ENCODE measurements at regions not wholly inside any gene's neighbourhood (a gene's known extent, or its start where the extent isn't known, plus 50 kb on each side); places are given as distances from the start of the nearest gene placed in this dataset.
A peak's percentile ranks its signal among the peaks of the same experiment; 100 is the strongest.

DNA sequence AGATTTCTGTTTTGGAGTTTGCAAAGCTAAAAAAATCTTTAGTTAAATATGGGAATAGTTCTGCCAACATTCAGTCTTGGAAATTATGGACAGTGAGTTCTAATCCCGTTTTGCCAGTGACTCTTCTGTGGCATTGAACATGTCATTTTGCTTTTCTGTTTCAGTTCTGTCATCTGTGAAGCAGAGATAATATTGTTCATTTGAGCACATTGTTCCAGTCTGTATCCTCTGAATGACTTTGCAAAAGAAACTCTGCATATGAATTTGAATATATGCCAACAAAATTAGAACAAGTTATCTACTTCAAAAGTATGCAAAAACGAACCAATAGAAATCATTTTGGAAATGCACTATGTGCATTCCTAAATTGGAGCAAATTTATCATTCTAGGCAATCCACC, 746.0 kb upstream of the POT1 start (continued):
- TF ChIP-seq NBN (IDR thresholded peaks at IDR 0.05; ENCODE audit: low read depth), result no peak
- TF ChIP-seq TAL1 (IDR thresholded peaks at IDR 0.05), result peak; percentile 45; the same call in 1 of the 2 replicates
- TF ChIP-seq BRF1 (IDR thresholded peaks at IDR 0.05; ENCODE audit: borderline replicate concordance, extremely low read depth, insufficient read length), result no peak
- TF ChIP-seq NFIC (IDR thresholded peaks at IDR 0.05), result peak; percentile 45
- TF ChIP-seq, protein P1, sequence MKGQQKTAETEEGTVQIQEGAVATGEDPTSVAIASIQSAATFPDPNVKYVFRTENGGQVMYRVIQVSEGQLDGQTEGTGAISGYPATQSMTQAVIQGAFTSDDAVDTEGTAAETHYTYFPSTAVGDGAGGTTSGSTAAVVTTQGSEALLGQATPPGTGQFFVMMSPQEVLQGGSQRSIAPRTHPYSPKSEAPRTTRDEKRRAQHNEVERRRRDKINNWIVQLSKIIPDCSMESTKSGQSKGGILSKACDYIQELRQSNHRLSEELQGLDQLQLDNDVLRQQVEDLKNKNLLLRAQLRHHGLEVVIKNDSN (CRISPR knock-in tag; IDR thresholded peaks at IDR 0.05), result no peak
- TF ChIP-seq, protein P2, sequence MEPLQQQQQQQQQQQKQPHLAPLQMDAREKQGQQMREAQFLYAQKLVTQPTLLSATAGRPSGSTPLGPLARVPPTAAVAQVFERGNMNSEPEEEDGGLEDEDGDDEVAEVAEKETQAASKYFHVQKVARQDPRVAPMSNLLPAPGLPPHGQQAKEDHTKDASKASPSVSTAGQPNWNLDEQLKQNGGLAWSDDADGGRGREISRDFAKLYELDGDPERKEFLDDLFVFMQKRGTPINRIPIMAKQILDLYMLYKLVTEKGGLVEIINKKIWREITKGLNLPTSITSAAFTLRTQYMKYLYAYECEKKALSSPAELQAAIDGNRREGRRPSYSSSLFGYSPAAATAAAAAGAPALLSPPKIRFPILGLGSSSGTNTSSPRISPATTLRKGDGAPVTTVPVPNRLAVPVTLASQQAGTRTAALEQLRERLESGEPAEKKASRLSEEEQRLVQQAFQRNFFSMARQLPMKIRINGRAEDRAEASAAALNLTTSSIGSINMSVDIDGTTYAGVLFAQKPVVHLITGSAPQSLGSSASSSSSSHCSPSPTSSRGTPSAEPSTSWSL (CRISPR knock-in tag; IDR thresholded peaks at IDR 0.05; ENCODE audit: borderline replicate concordance), result no peak

DNA sequence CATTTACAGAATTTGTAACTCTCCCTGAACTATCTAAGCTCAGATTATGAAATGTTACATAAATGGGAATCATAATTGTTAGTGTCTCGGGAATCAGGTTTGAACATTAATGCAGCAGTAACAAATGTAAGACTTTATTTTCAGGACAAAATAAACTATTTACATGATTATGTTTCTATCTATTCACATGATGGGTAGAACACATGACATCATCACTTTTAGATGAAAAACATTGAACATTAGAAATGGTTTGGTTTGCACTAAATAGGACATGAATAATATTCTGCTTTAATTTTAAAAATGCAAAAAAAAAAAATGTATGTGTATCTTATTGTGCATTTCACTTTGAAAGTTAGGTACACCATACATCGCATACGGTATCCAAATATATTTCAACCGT, 745.5 kb upstream of the POT1 start:
- Histone ChIP-seq H3K79me2 (ENCODE audit: control insufficient read depth, insufficient read depth, low read length) (no peaks in the 10 kb centered on the region), H4K20me1 (replicated peaks; ENCODE audit: control insufficient read depth, insufficient read depth, low read length) (no peaks in the 10 kb centered on the region), H3K27ac (ENCODE audit: extremely low read depth, low read depth, low read length) (no peak overlapping the region), H3K36me3 (ENCODE audit: control insufficient read depth, insufficient read depth, low read length) (no peaks in the 10 kb centered on the region), H3K4me3 (no peak overlapping the region), H2AFZ (ENCODE audit: low read depth, low read length) (no peak overlapping the region), H3K9ac (ENCODE audit: insufficient read depth in 1 of 2, low read depth in 2 of 2, low read length in 2 of 2) (no peak overlapping the region), H3K27me3 (ENCODE audit: control insufficient read depth in 2 of 2, insufficient read depth in 2 of 2, low read length in 2 of 2) (no peaks in the 10 kb centered on the region), H3K4me1 (replicated peaks in 1 of 2; ENCODE audit: control insufficient read depth in 2 of 2, insufficient read depth in 2 of 2, low read length in 2 of 2) (no peaks in the 10 kb centered on the region), H3K4me2 (ENCODE audit: insufficient read depth, low read length) (no peak overlapping the region), H3K9me1 (ENCODE audit: control insufficient read depth, insufficient read depth, low read length) (no peaks in the 10 kb centered on the region), H3K9me3 (replicated peaks; ENCODE audit: control insufficient read depth, insufficient read depth, low read depth, low read length) (no peaks in the 10 kb centered on the region; the same call in 1 of the 2 replicates)
- no peak for ATAC-seq
- BruUV-seq (replicated peaks), result no TSS peak
- TF ChIP-seq, protein P3, sequence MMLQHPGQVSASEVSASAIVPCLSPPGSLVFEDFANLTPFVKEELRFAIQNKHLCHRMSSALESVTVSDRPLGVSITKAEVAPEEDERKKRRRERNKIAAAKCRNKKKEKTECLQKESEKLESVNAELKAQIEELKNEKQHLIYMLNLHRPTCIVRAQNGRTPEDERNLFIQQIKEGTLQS (IDR thresholded peaks at IDR 0.05), result peak; percentile 55; the same call in 1 of the 2 replicates
- TF ChIP-seq, protein P3 (CRISPR knock-in tag; conservative IDR thresholded peaks at IDR 0.05), result no peak
- TF ChIP-seq PML (IDR thresholded peaks at IDR 0.05; ENCODE audit: low read length), result no peak
- DNase-seq (ENCODE audit: extremely low read depth in 1 of 4, low spot score in 3 of 4), result no peak
- in situ Hi-C loops (cut with MboI), result no loop called here
- no peak for FAIRE-seq
- CTCF ChIA-PET (ENCODE audit: low intra/inter-chr PET ratio), result no interaction called here
- intact Hi-C loops (cut with micrococcal nuclease), result no loop called here
- POLR2A ChIA-PET, result no interaction called here
- WGBS (ENCODE audit: insufficient coverage, low coverage, missing lambda C conversion rate), result 13% methylated on average over 4 of the region's 4 CpGs
